Neutrophil (primary cell): ENCODE measurements at regions not wholly inside any gene's neighbourhood (a gene's known extent, or its start where the extent isn't known, plus 50 kb on each side); places are given as distances from the start of the nearest gene placed in this dataset.
"Not testable (repeated sequence)": the region's sequence is repeated elsewhere in the genome, so short reads cannot be mapped to it uniquely, and the experiment has no call there.

ENCODE experiments used
- H3K27ac ChIP-seq: fragments of 200-600 bp; sonication (generic); 2 replicates; pipeline ENCODE4 v1.5.1; 2016; ENCODE audit warnings: mild to moderate bottlenecking, moderate library complexity
- H3K27me3 ChIP-seq: fragments of 200-600 bp; sonication (generic); 2 replicates; pipeline ENCODE4 v1.6.0; 2016; ENCODE audit warnings: mild to moderate bottlenecking
- H3K36me3 ChIP-seq: fragments of 200-600 bp; sonication (generic); 2 replicates; pipeline ENCODE4 v1.5.1; 2017
- H3K4me1 ChIP-seq, 2 experiments: fragments of 200-600 bp in 1 of 2; sonication (generic) in 1 of 2; 1 replicate in 1 of 2; 2 replicates in 1 of 2; pipeline versions ENCODE4 v1.5.1 to v1.6.1; 2013 to 2016; ENCODE audit warnings: low read depth in 1 of 2, low read length in 1 of 2, mild to moderate bottlenecking in 1 of 2, moderate library complexity in 1 of 2; ENCODE audit not compliant: control insufficient read depth in 1 of 2, insufficient read depth in 1 of 2
- H3K4me3 ChIP-seq, 2 experiments: fragments of 200-600 bp in 1 of 2; sonication (generic) in 1 of 2; 1 replicate in 1 of 2; 2 replicates in 1 of 2; pipeline ENCODE4 v1.5.1; 2013 to 2016; ENCODE audit warnings: low read depth in 1 of 2, low read length in 1 of 2, mild to moderate bottlenecking in 1 of 2, moderate library complexity in 1 of 2
- H3K9me3 ChIP-seq: fragments of 200-600 bp; sonication (generic); 2 replicates; pipeline ENCODE4 v1.5.1; 2016
- CTCF ChIP-seq: fragments of 200-600 bp; sonication (generic); IDR thresholded peaks from 2 replicates; pipeline ENCODE4 v1.5.1; 2016; ENCODE audit warnings: antibody characterized with exemption

GRCh38 chr12:65740873-65741600 is 83.2 kb upstream of the HMGA2 start:
- Histone ChIP-seq H3K4me1 (peaks cover 12 to 18% of the 10 kb centered on the region in 2 experiments), H3K4me3 (peak overlapping the region; percentile 40 to 60), H3K36me3 (no peaks in the 10 kb centered on the region), H3K27ac (no peak overlapping the region), H3K9me3 (no peaks in the 10 kb centered on the region), H3K27me3 (peaks cover 89% of the 10 kb centered on the region)
- TF ChIP-seq CTCF: no peak

DNA sequence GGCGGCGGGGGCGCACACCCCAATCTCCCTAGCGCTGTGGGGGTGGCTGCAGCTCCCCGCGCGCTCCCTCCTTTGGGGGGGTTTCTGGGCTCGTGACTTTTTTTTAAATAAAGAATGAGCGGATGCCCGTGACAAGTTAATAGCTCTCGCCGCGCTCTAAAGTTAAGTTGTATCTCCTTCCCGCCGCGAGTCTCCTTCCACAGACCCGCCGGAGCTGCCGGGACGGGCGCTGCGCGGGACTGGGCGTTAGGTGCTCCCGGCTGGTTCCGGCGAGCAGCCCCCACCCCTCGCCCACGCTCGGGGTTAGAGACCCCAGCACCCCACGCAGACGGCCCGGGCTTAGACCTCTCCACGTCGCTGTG is 82.6 kb upstream of the HMGA2 start:
- Histone ChIP-seq H3K4me3 (peak overlapping the region; percentile 40 to 60), H3K36me3 (no peaks in the 10 kb centered on the region), H3K27ac (no peak overlapping the region), H3K27me3 (peaks cover 88% of the 10 kb centered on the region), H3K9me3 (no peaks in the 10 kb centered on the region), H3K4me1 (peaks cover 12 to 18% of the 10 kb centered on the region in 2 experiments)
- no peak for TF ChIP-seq CTCF

GRCh38 chr12:65742018-65743010 is 82.0 kb upstream of the HMGA2 start:
- Histone ChIP-seq H3K4me3 (peak overlapping the region; percentile 40 to 60), H3K27me3 (peaks cover 89% of the 10 kb centered on the region), H3K27ac (no peak overlapping the region), H3K4me1 (peaks cover 12 to 18% of the 10 kb centered on the region in 2 experiments), H3K9me3 (no peaks in the 10 kb centered on the region), H3K36me3 (no peaks in the 10 kb centered on the region)
- TF ChIP-seq CTCF: no peak

DNA sequence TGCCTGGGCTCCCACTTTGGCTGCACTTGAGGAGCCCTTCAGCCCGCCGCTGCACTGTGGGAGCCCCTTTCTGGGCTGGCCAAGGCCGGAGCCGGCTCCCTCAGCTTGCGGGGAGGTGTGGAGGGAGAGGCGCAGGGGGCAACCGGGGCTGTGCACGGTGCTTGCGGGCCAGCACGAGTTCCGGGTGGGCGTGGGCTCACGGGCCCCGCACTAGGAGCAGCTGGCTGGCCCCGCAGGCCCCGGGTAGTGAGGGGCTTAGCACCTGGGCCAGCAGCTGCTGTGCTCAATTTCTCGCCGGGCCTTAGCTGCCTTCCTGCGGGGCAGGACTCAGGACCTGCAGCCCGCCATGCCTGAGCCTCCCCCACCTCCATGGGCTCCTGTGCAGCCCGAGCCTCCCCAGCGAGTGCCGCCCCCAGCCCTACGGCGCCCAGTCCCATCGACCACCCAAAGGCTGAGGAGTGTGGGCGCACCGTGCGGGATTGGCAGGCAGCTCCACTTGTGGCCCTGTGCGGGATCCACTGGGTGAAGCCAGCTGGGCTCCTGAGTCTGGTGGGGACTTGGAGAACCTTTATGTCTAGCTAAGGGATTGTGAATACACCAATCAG is 79.9 kb upstream of the HMGA2 start:
- peaks cover 83% of the 10 kb centered on the region for H3K27me3 ChIP-seq
- H3K4me3 ChIP-seq, H3K36me3 ChIP-seq, H3K27ac ChIP-seq, H3K9me3 ChIP-seq: not testable (repeated sequence)
- H3K4me1 ChIP-seq: peaks cover 12 to 18% of the 10 kb centered on the region in 2 experiments

DNA sequence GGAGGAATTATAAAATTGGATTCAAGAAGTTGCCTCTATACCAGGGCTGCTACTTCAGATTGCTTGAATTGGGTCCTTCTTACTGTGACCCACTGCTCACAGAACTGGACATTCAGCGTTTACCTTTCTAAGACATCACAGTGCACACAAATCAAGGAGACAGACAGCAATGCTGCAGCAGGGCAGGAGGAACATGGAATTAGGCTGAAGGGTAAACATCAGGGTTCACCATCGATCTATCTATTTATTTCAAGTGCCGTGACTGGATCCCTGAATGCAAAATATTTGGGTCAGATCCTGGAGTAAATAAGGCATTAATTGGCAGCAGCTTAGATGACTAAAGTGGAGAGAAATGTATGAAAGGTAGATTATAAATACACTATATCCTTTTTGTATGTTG is 76.9 kb upstream of the HMGA2 start:
- Histone ChIP-seq H3K27ac (no peak overlapping the region), H3K4me1 (peaks cover 0 to 2% of the 10 kb centered on the region in 2 experiments), H3K4me3 (no peak overlapping the region), H3K36me3 (no peaks in the 10 kb centered on the region), H3K9me3 (no peaks in the 10 kb centered on the region), H3K27me3 (peaks cover 53% of the 10 kb centered on the region)
- no peak for TF ChIP-seq CTCF
